ENCODE measurements at regions not wholly inside any gene's neighbourhood (a gene's known extent, or its start where the extent isn't known, plus 50 kb on each side); places are given as distances from the start of the nearest gene placed in this dataset.

DNA sequence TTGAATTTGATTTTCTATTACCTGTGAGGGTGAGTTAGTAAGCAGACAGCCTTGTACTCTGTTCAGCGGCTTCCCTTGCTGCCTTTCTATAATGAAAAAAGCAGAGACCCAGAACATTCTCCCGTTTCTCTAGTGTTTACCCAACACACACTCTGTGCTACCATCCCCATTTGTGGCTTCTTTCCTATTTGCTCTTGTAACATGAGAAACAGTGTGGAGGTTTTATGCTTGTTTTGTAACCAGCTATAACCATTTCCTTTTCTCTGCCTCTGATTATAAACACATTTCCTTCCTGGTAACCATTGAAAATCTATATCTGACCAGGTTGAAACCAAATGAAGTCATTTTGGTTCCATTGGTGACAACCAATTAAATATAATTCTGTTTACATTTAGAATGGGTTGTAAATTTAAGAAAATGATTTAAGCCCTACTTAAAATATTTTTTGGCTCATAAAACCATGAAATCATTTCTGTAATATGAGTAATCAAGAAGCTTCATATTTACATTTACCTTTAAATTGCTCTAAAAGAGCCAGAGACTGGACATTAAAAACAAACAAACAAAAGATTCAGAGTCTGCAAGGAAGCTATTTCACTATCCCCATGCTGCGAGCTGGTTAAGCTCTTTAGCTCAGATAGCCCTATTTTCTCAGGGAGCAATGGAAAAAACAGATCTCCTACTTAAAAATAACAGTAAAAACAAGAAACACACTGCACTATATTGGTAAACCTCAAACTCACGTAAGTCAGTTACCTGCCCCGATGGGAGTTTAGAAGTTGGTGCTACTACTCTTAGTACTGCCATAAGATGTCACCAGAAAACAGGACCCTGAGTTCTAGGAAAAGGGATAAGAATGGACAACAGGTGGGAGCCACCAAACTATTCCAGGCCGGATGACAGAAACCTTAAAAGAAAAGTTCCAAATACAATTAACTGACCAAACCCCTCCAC is 206.5 kb upstream of the EEA1 start:
- Histone ChIP-seq H3K9me1 (ENCODE audit: insufficient read depth, low read length) (peaks cover 4% of the 10 kb centered on the region), H3K79me1 (ENCODE audit: low read depth in 1 of 2, low read length in 2 of 2) (no peaks in the 10 kb centered on the region), H3K18ac (ENCODE audit: low read depth, low read length) (peak overlapping the region; percentile 73), H4K5ac (ENCODE audit: low read depth, low read length) (peak overlapping the region; percentile 87), H3K27ac (ENCODE audit: insufficient read depth, low read length) (peak overlapping the region; percentile 40; the same call in 1 of the 2 replicates), H2BK120ac (ENCODE audit: low read depth, low read length) (peak overlapping the region; percentile 1; the same call in 1 of the 2 replicates), H3K14ac (replicated peaks; ENCODE audit: low read depth, low read length) (peak overlapping the region; percentile 26), H2AK5ac (ENCODE audit: low read depth, low read length) (peak overlapping the region; percentile 25; the same call in 1 of the 2 replicates), H3K56ac (ENCODE audit: extremely low read depth, insufficient read depth, low read length) (no peak overlapping the region), H2BK15ac (ENCODE audit: low read depth, low read length) (peak overlapping the region; percentile 33; the same call in 1 of the 3 replicates), H3K36me3 (ENCODE audit: control insufficient read depth, insufficient read depth, low read length) (no peaks in the 10 kb centered on the region), H2AFZ (replicated peaks; ENCODE audit: low read length, poor library complexity) (no peak overlapping the region), H3K4me2 (ENCODE audit: low read depth, low read length) (peak overlapping the region; percentile 29), H3K9ac (ENCODE audit: low read depth, low read length) (0 out of 2 replicates have a peak overlapping the region, but pooled peaks have one; percentile 10), H2AK9ac (replicated peaks; ENCODE audit: low read depth, low read length, poor library complexity) (no peak overlapping the region), H4K20me1 (ENCODE audit: insufficient read depth, low read length) (no peaks in the 10 kb centered on the region), H2BK20ac (ENCODE audit: low read depth, low read length) (0 out of 2 replicates have a peak overlapping the region, but pooled peaks have one; percentile 22), H4K91ac (ENCODE audit: insufficient read depth, low read depth, low read length) (peak overlapping the region; percentile 28; the same call in 1 of the 2 replicates), H3K4me3 (ENCODE audit: insufficient read depth, low read depth, low read length) (no peak overlapping the region), H3K4ac (ENCODE audit: low read depth, low read length) (peak overlapping the region; percentile 47; the same call in 1 of the 2 replicates), H4K8ac (ENCODE audit: low read depth in 2 of 2, low read length in 2 of 2) (peak overlapping the region in 1 of 2 experiments; percentile 29; a peak in 1 of 4 replicates), H3K27me3 (ENCODE audit: control insufficient read depth, insufficient read depth, low read length) (no peaks in the 10 kb centered on the region), H3K23ac (ENCODE audit: low read depth, low read length) (0 out of 2 replicates have a peak overlapping the region, but pooled peaks have one; percentile 6), H2BK5ac (ENCODE audit: low read depth, low read length, poor library complexity, severe bottlenecking) (no peak overlapping the region), H3K4me1 (ENCODE audit: control insufficient read depth, insufficient read depth, low read length) (peaks cover 6% of the 10 kb centered on the region), H3K9me3 (ENCODE audit: control insufficient read depth, insufficient read depth, low read length) (no peaks in the 10 kb centered on the region)
- dilution Hi-C loops (cut with HindIII; ENCODE audit: low sequenced_read_pairs, unreplicated experiment) (no loop called here), in situ Hi-C loops (cut with MboI; ENCODE audit: low sequenced_read_pairs) (no loop called here), intact Hi-C loops (cut with micrococcal nuclease) (no loop called here)
- no TSS peak for BruUV-seq (replicated peaks)
- no CpG with 5 or more reads among the region's 6 CpGs for WGBS, 2 experiments (ENCODE audit: extremely low coverage in 2 of 2, insufficient read length in 1 of 2)
- POLR2A ChIA-PET (ENCODE audit: unreplicated experiment): interaction anchor here (0.6 kb wide), 1 partner anchor 148 kb away, joined by 14 read pairs; no protein-coding TSS in a partner anchor
- ATAC-seq (ENCODE audit: low read depth) (peak; percentile 86), DNase-seq (peak; percentile 57)
- CTCF ChIA-PET: interaction anchor here (0.9 kb wide), 1 partner anchor 12 kb away, joined by 3 read pairs; no protein-coding TSS in a partner anchor
- TF ChIP-seq MAZ (IDR thresholded peaks at IDR 0.05; ENCODE audit: borderline replicate concordance, low read depth, low read length) (no peak), BHLHE40 (IDR thresholded peaks at IDR 0.05; ENCODE audit: low read depth, low read length) (no peak), CTCF (conservative IDR thresholded peaks at IDR 0.05; ENCODE audit: low read depth, low read length) (no peak), CEBPB (IDR thresholded peaks at IDR 0.05; ENCODE audit: low read depth, low read length) (no peak), NFE2L2 (IDR thresholded peaks at IDR 0.05; ENCODE audit: low read depth, low read length) (no peak), RAD21 (IDR thresholded peaks at IDR 0.05; ENCODE audit: low read length) (no peak), RCOR1 (IDR thresholded peaks at IDR 0.05; ENCODE audit: insufficient replicate concordance, low read length) (no peak), USF2 (IDR thresholded peaks at IDR 0.05; ENCODE audit: low read depth, low read length) (no peak), POLR2A (IDR thresholded peaks at IDR 0.05; ENCODE audit: low read depth, low read length) (no peak), ELK1 (IDR thresholded peaks at IDR 0.05; ENCODE audit: borderline replicate concordance, low read depth, low read length) (no peak), MXI1 (IDR thresholded peaks at IDR 0.05; ENCODE audit: borderline replicate concordance, low read depth, low read length) (no peak), RFX5 (IDR thresholded peaks at IDR 0.05; ENCODE audit: low read depth, low read length) (no peak), CHD1 (IDR thresholded peaks at IDR 0.05; ENCODE audit: low read depth, low read length) (no peak)

All from IMR-90 (cell line).